ENCODE measurements at regions not wholly inside any gene's neighbourhood (a gene's known extent, or its start where the extent isn't known, plus 50 kb on each side); places are given as distances from the start of the nearest gene placed in this dataset.

DNA sequence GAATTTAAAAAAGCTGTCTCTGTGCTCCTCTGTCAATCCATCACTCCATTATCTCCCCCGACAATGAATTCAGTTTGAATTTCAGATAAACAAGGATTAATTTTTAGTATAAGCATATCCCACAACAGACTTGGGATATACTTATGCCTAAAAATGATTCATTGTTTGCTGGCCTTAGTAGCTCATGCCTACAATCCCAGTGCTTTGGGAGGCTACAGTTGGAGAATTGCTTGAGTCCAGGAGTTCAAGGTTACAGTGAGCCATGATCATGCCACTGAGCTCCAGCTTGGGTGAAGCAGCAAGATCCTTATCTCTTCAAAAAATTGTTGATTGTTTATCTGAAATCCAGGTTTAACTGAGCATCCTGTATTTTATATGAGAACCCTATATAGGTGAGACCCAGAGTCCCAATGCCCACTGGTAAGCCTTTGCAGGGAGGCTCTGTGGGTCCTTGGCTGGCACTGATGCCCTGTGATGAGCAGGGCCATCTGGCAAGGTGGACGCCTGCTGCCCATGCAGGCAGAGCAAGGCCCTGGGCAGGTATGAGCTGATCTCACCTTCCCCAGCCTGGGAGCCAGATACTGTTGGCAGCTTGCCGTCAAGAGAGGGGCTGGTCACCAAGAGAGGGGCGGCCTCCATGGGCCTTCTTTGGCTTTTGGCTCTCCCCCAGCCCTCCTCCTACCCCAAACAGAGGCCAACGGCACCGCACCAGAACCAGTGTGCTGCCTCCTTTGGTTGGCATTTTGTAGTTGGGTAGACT lies 158.7 kb downstream of the SEC14L1 start (continued):
- TF ChIP-seq BORCS8-MEF2B (CRISPR knock-in tag; IDR thresholded peaks at IDR 0.05) (0 out of 2 replicates have a peak, but pooled peaks have one; percentile 18), TARDBP (CRISPR knock-in tag; IDR thresholded peaks at IDR 0.05) (no peak), ZNF225 (CRISPR knock-in tag; IDR thresholded peaks at IDR 0.05) (peak; percentile 38; the same call in 1 of the 2 replicates), ZSCAN30 (CRISPR knock-in tag; IDR thresholded peaks at IDR 0.05) (no peak), HNF4A (CRISPR knock-in tag; IDR thresholded peaks at IDR 0.05) (peak; percentile 72), HIVEP1 (CRISPR knock-in tag; IDR thresholded peaks at IDR 0.05) (no peak), TOE1 (CRISPR knock-in tag; IDR thresholded peaks at IDR 0.05) (no peak), GMEB1 (CRISPR knock-in tag; IDR thresholded peaks at IDR 0.05; ENCODE audit: borderline replicate concordance) (no peak), CENPX (CRISPR knock-in tag; IDR thresholded peaks at IDR 0.05) (no peak), HNRNPUL1 (IDR thresholded peaks at IDR 0.05; ENCODE audit: low read depth, low read length) (no peak), ATF1 (CRISPR knock-in tag; IDR thresholded peaks at IDR 0.05) (no peak), ZNF747 (CRISPR knock-in tag; IDR thresholded peaks at IDR 0.05; ENCODE audit: borderline replicate concordance) (0 out of 2 replicates have a peak, but pooled peaks have one; percentile 24), MYPOP (CRISPR knock-in tag; IDR thresholded peaks at IDR 0.05) (no peak), GABPB1 (CRISPR knock-in tag; IDR thresholded peaks at IDR 0.05) (no peak), ZSCAN22 (CRISPR knock-in tag; IDR thresholded peaks at IDR 0.05) (no peak), CBX1 (IDR thresholded peaks at IDR 0.05; ENCODE audit: low read depth) (no peak), ZFYVE20 (CRISPR knock-in tag; IDR thresholded peaks at IDR 0.05; ENCODE audit: borderline replicate concordance, low read depth) (no peak), KDM5B (CRISPR knock-in tag; IDR thresholded peaks at IDR 0.05; ENCODE audit: borderline replicate concordance) (no peak), NCOR1 (IDR thresholded peaks at IDR 0.05; ENCODE audit: borderline replicate concordance, low read length) (no peak; the same call in 1 of the 2 replicates), TRIM24 (CRISPR knock-in tag; IDR thresholded peaks at IDR 0.05) (no peak), AGO2 (optimal IDR thresholded peaks at IDR 0.05; ENCODE audit: low read depth, low read length) (peak; percentile 71), ZNF569 (CRISPR knock-in tag; IDR thresholded peaks at IDR 0.05; ENCODE audit: borderline replicate concordance) (no peak), ZNF460 (CRISPR knock-in tag; IDR thresholded peaks at IDR 0.05; ENCODE audit: borderline replicate concordance) (no peak), ETV6 (CRISPR knock-in tag; conservative IDR thresholded peaks at IDR 0.05) (no peak), ZNF773 (CRISPR knock-in tag; IDR thresholded peaks at IDR 0.05; ENCODE audit: borderline replicate concordance) (no peak)

Data from HepG2 (cell line).